Trophoblast cell (in vitro differentiated cells and primary cell): ENCODE measurements at regions not wholly inside any gene's neighbourhood (a gene's known extent, or its start where the extent isn't known, plus 50 kb on each side); places are given as distances from the start of the nearest gene placed in this dataset.

Source experiments
- DNase-seq, 2 donors: peaks; one replicate each; pipeline ENCODE4 v3.0.0-alpha.2; 2016
- H2AFZ ChIP-seq: 2 replicates; pipeline ENCODE4 v1.6.1; 2013; ENCODE audit warnings: low read length, moderate library complexity, mild to moderate bottlenecking; ENCODE audit not compliant: insufficient read depth, poor library complexity
- H2AK5ac ChIP-seq: 2 replicates; pipeline ENCODE4 v1.6.1; 2013; ENCODE audit warnings: mild to moderate bottlenecking, low read length
- H2BK120ac ChIP-seq: 2 replicates; pipeline ENCODE4 v1.6.1; 2013; ENCODE audit warnings: low read length, mild to moderate bottlenecking, moderate library complexity; ENCODE audit not compliant: insufficient read depth, poor library complexity
- H2BK12ac ChIP-seq: 2 replicates; pipeline ENCODE4 v1.6.1; 2013; ENCODE audit warnings: mild to moderate bottlenecking, low read length, moderate library complexity
- H2BK5ac ChIP-seq: 2 replicates; pipeline ENCODE4 v1.6.1; 2013; ENCODE audit warnings: low read length, low read depth, moderate library complexity, mild to moderate bottlenecking; ENCODE audit not compliant: poor library complexity
- H3K14ac ChIP-seq: 2 replicates; pipeline ENCODE4 v1.6.1; 2013; ENCODE audit warnings: mild to moderate bottlenecking, low read length
- H3K18ac ChIP-seq: 2 replicates; pipeline ENCODE4 v1.6.1; 2013; ENCODE audit warnings: mild to moderate bottlenecking, low read length
- H3K23ac ChIP-seq: 2 replicates; pipeline ENCODE4 v1.6.1; 2013; ENCODE audit warnings: low read length
- H3K27ac ChIP-seq: 2 replicates; pipeline ENCODE4 v1.5.1; 2013; ENCODE audit warnings: low read depth, mild to moderate bottlenecking, inconsistent platforms, low read length, moderate library complexity
- H3K27me3 ChIP-seq: 2 replicates; pipeline ENCODE4 v1.6.1; 2013; ENCODE audit warnings: inconsistent platforms, mild to moderate bottlenecking, low read length, moderate library complexity; ENCODE audit not compliant: insufficient read depth
- H3K36me3 ChIP-seq, 2 experiments: 1 replicate in 1 of 2; 2 replicates in 1 of 2; pipeline ENCODE4 v1.6.1; 2013; ENCODE audit warnings: low read length in 2 of 2, mild to moderate bottlenecking in 2 of 2, moderate library complexity in 1 of 2; ENCODE audit not compliant: insufficient read depth in 2 of 2, control insufficient read depth in 1 of 2
- H3K4ac ChIP-seq: 2 replicates; pipeline ENCODE4 v1.6.1; 2013; ENCODE audit warnings: low read depth, mild to moderate bottlenecking, low read length, moderate library complexity
- H3K4me1 ChIP-seq, 2 experiments: 1 replicate in 1 of 2; 2 replicates in 1 of 2; pipeline ENCODE4 v1.6.1; 2013; ENCODE audit warnings: low read length in 2 of 2, mild to moderate bottlenecking in 2 of 2, moderate library complexity in 1 of 2; ENCODE audit not compliant: insufficient read depth in 2 of 2, control insufficient read depth in 1 of 2
- H3K4me2 ChIP-seq: 2 replicates; pipeline ENCODE4 v1.6.1; 2013; ENCODE audit warnings: inconsistent platforms, mild to moderate bottlenecking, low read length, moderate library complexity
- H3K4me3 ChIP-seq: 2 replicates; pipeline ENCODE4 v1.5.1; 2013; ENCODE audit warnings: mild to moderate bottlenecking, low read depth, low read length, inconsistent platforms
- H3K79me1 ChIP-seq: one replicate; pipeline ENCODE4 v1.6.1; 2013; ENCODE audit warnings: low read length
- H3K79me2 ChIP-seq: 2 replicates; pipeline ENCODE4 v1.6.1; 2013; ENCODE audit warnings: low read length, mild to moderate bottlenecking; ENCODE audit not compliant: control insufficient read depth, insufficient read depth, poor library complexity
- H3K9ac ChIP-seq: 2 replicates; pipeline ENCODE4 v1.6.1; 2013; ENCODE audit warnings: mild to moderate bottlenecking, low read length
- H3K9me3 ChIP-seq: 2 replicates; pipeline ENCODE4 v1.6.1; 2013; ENCODE audit warnings: low read depth, mild to moderate bottlenecking, control low read depth, inconsistent platforms, low read length; ENCODE audit not compliant: insufficient read depth
- H4K12ac ChIP-seq: 2 replicates; pipeline ENCODE4 v1.6.1; 2013; ENCODE audit warnings: low read depth, mild to moderate bottlenecking, low read length, moderate library complexity
- H4K8ac ChIP-seq: 2 replicates; pipeline ENCODE4 v1.6.1; 2013; ENCODE audit warnings: low read depth, mild to moderate bottlenecking, low read length, moderate library complexity
- H4K91ac ChIP-seq: one replicate; pipeline ENCODE4 v1.6.1; 2013; ENCODE audit warnings: low read depth, mild to moderate bottlenecking, low read length, moderate library complexity
- WGBS: extraction: QIAGEN DNeasy Blood & Tissue Kit; methylation state at CpG from one replicate; pipeline ENCODE4 v1.1.7; 2013; ENCODE audit warnings: missing lambda C conversion rate; ENCODE audit not compliant: insufficient read length, insufficient coverage; ENCODE audit errors: extremely low coverage; 5-methylcytosine and 5-hydroxymethylcytosine counted together

- Histone ChIP-seq H3K79me2 (no peaks in the 10 kb centered on the region), H2BK12ac (no peak overlapping the region), H2BK120ac (no peak overlapping the region), H2AFZ (no peak overlapping the region), H3K4me2 (no peak overlapping the region), H3K14ac (no peak overlapping the region), H3K18ac (no peak overlapping the region), H4K91ac (no peak overlapping the region), H3K4ac (no peak overlapping the region), H3K23ac (no peak overlapping the region), H4K12ac (no peak overlapping the region), H2BK5ac (no peak overlapping the region), H3K79me1 (no peaks in the 10 kb centered on the region), H3K27ac (no peak overlapping the region), H3K27me3 (no peaks in the 10 kb centered on the region), H3K4me1 (no peaks in the 10 kb centered on the region), H3K4me3 (no peak overlapping the region), H3K9ac (no peak overlapping the region), H3K36me3 (no peaks in the 10 kb centered on the region), H2AK5ac (no peak overlapping the region), H4K8ac (no peak overlapping the region), H3K9me3 (no peaks in the 10 kb centered on the region)
- no peak for DNase-seq
Observed at GRCh38 chr6:148091394-148091793, 251.2 kb upstream of the SASH1 start.

- DNase-seq = peak in 1 of 2 donors; percentile 18
- Histone ChIP-seq H3K18ac (peak overlapping the region; percentile 73), H3K36me3 (no peaks in the 10 kb centered on the region), H3K4ac (peak overlapping the region; percentile 61), H2BK120ac (peak overlapping the region; percentile 89), H3K4me3 (no peak overlapping the region), H3K27ac (peak overlapping the region; percentile 83), H2AK5ac (peak overlapping the region; percentile 64), H3K14ac (peak overlapping the region; percentile 87), H2BK5ac (peak overlapping the region; percentile 88), H3K79me1 (peaks cover 18% of the 10 kb centered on the region), H3K4me2 (no peak overlapping the region), H3K23ac (no peak overlapping the region), H3K9ac (no peak overlapping the region), H3K79me2 (no peaks in the 10 kb centered on the region), H2AFZ (no peak overlapping the region), H4K91ac (peak overlapping the region; percentile 80), H3K9me3 (no peaks in the 10 kb centered on the region), H3K4me1 (peaks cover 4 to 7% of the 10 kb centered on the region in 2 experiments), H2BK12ac (peak overlapping the region; percentile 98), H4K8ac (peak overlapping the region; percentile 11), H4K12ac (no peak overlapping the region), H3K27me3 (no peaks in the 10 kb centered on the region)
- no CpG with 5 or more reads among the region's 8 CpGs for whole genome bisulfite sequencing
Observed at GRCh38 chr6:148103436-148103835, 239.2 kb upstream of the SASH1 start.

- H3K79me2 ChIP-seq = no peaks in the 10 kb centered on the region
- H3K27ac ChIP-seq = peak overlapping the region; percentile 27
- H2AFZ ChIP-seq = no peak overlapping the region
- H2BK120ac ChIP-seq = no peak overlapping the region
- no peak overlapping the region for H3K23ac ChIP-seq
- no peak overlapping the region for H3K4ac ChIP-seq
- whole genome bisulfite sequencing = no CpG with 5 or more reads among the region's 3 CpGs
- no peak overlapping the region for H3K9ac ChIP-seq
- no peak overlapping the region for H4K12ac ChIP-seq
- peaks cover 1% of the 10 kb centered on the region for H3K9me3 ChIP-seq
- no peaks in the 10 kb centered on the region for H3K27me3 ChIP-seq
- peaks cover 18% of the 10 kb centered on the region for H3K79me1 ChIP-seq
- H3K36me3 ChIP-seq = no peaks in the 10 kb centered on the region
- H2BK12ac ChIP-seq = no peak overlapping the region
- H4K8ac ChIP-seq = no peak overlapping the region
- peak overlapping the region; percentile 22 for H3K4me2 ChIP-seq
- no peak overlapping the region for H4K91ac ChIP-seq
- no peak overlapping the region for H2AK5ac ChIP-seq
- H3K18ac ChIP-seq = no peak overlapping the region
- no peak overlapping the region for H3K4me3 ChIP-seq
- H2BK5ac ChIP-seq = no peak overlapping the region
- no peak overlapping the region for H3K14ac ChIP-seq
- peak in 1 of 2 donors; percentile 63 for DNase-seq
- H3K4me1 ChIP-seq = peaks cover 4 to 7% of the 10 kb centered on the region in 2 experiments
Observed at GRCh38 chr6:148104131-148104530, 238.5 kb upstream of the SASH1 start.

- DNase-seq = no peak
- Histone ChIP-seq H3K14ac (peak overlapping the region; percentile 66), H3K23ac (no peak overlapping the region), H3K79me1 (peaks cover 18% of the 10 kb centered on the region), H3K79me2 (no peaks in the 10 kb centered on the region), H3K27me3 (no peaks in the 10 kb centered on the region), H3K4me3 (no peak overlapping the region), H2BK120ac (peak overlapping the region; percentile 79), H4K8ac (peak overlapping the region; percentile 72), H2AK5ac (peak overlapping the region; percentile 92), H3K9ac (no peak overlapping the region), H2BK12ac (peak overlapping the region; percentile 96), H3K27ac (no peak overlapping the region), H2AFZ (peak overlapping the region; percentile 40), H3K18ac (no peak overlapping the region), H3K4me1 (peaks cover 4 to 7% of the 10 kb centered on the region in 2 experiments), H2BK5ac (peak overlapping the region; percentile 85), H4K91ac (peak overlapping the region; percentile 74), H3K9me3 (peaks cover 1% of the 10 kb centered on the region), H3K4me2 (no peak overlapping the region), H4K12ac (peak overlapping the region; percentile 64), H3K4ac (no peak overlapping the region), H3K36me3 (no peaks in the 10 kb centered on the region)
- WGBS = no CpG with 5 or more reads among the region's 1 CpG
Observed at GRCh38 chr6:148105695-148106094, 236.9 kb upstream of the SASH1 start.
